T follicular helper cell (primary cell): ENCODE measurements at regions not wholly inside any gene's neighbourhood (a gene's known extent, or its start where the extent isn't known, plus 50 kb on each side); places are given as distances from the start of the nearest gene placed in this dataset.

ENCODE experiments used
- DNase-seq: peaks from one replicate; pipeline ENCODE4 v3.0.0-alpha.2; 2020; ENCODE audit warnings: low read depth

- DNase-seq = no peak
Measured at GRCh38 chr6:44062771-44063560, 64.3 kb downstream of the MRPL14 start.

GRCh38 chr6:44062105-44062770, 65.0 kb downstream of the MRPL14 start:
- no peak for DNase-seq

- DNase-seq = no peak
Measured at GRCh38 chr6:44061375-44062104, 65.7 kb downstream of the MRPL14 start.

GRCh38 chr6:44060612-44061374, 66.5 kb downstream of the MRPL14 start:
- no peak for DNase-seq

GRCh38 chr6:44059359-44060346, 67.6 kb downstream of the MRPL14 start:
- DNase-seq = no peak

GRCh38 chr6:44058617-44059358, 68.5 kb downstream of the MRPL14 start:
- DNase-seq = no peak

GRCh38 chr6:44057931-44058616, 69.2 kb downstream of the MRPL14 start:
- no peak for DNase-seq

GRCh38 chr6:44057238-44057930, 69.9 kb downstream of the MRPL14 start:
- DNase-seq = no peak

GRCh38 chr6:44056392-44057237, 70.6 kb downstream of the MRPL14 start:
- no peak for DNase-seq

- DNase-seq = no peak
Measured at GRCh38 chr6:44054721-44055559, 72.3 kb downstream of the MRPL14 start.

- DNase-seq = no peak
Measured at GRCh38 chr6:44053760-44054556, 73.3 kb downstream of the MRPL14 start.

- no peak for DNase-seq
Measured at GRCh38 chr6:44053106-44053756, 74.0 kb downstream of the MRPL14 start.

- DNase-seq = no peak
Measured at GRCh38 chr6:44052419-44053023, 74.7 kb downstream of the MRPL14 start.

- DNase-seq = no peak
Measured at GRCh38 chr6:44051515-44051914, 75.7 kb downstream of the MRPL14 start.

- DNase-seq = no peak
Measured at GRCh38 chr6:44050872-44051505, 76.3 kb downstream of the MRPL14 start.
